H1 (cell line): ENCODE measurements at regions not wholly inside any gene's neighbourhood (a gene's known extent, or its start where the extent isn't known, plus 50 kb on each side); places are given as distances from the start of the nearest gene placed in this dataset.

Source experiments
- CTCF ChIP-seq, 3 experiments: IDR thresholded peaks; 1 replicate in 2 of 3; 2 replicates in 1 of 3; pipeline versions ENCODE4 v1.5.1 to v1.6.1; 2011; ENCODE audit warnings: low read length in 3 of 3, mild to moderate bottlenecking in 3 of 3, inconsistent platforms in 2 of 3, low read depth in 1 of 3, moderate library complexity in 1 of 3; ENCODE audit not compliant: insufficient read depth in 1 of 3; ENCODE audit errors: control extremely low read depth in 1 of 3
- E2F6 ChIP-seq: IDR thresholded peaks from 2 replicates; pipeline ENCODE4 v1.6.1; 2012; ENCODE audit warnings: inconsistent platforms
- POLR2A ChIP-seq, 2 experiments: IDR thresholded peaks; 1 replicate in 1 of 2; 2 replicates in 1 of 2; pipeline ENCODE4 v1.6.1; 2011; ENCODE audit warnings: low read depth in 2 of 2, low read length in 2 of 2, mild to moderate bottlenecking in 2 of 2; ENCODE audit errors: control extremely low read depth in 1 of 2
- POLR2AphosphoS5 ChIP-seq: IDR thresholded peaks from 2 replicates; pipeline ENCODE4 v1.6.1; 2011; ENCODE audit warnings: low read depth, low read length
- POU5F1 ChIP-seq: IDR thresholded peaks from 2 replicates; pipeline ENCODE4 v1.6.1; 2011; ENCODE audit warnings: low read depth, mild to moderate bottlenecking, low read length, moderate library complexity
- RXRA ChIP-seq: IDR thresholded peaks from 2 replicates; pipeline ENCODE4 v1.6.1; 2011; ENCODE audit warnings: low read depth, mild to moderate bottlenecking, low read length, moderate library complexity; ENCODE audit not compliant: insufficient read depth
- TAF7 ChIP-seq: optimal IDR thresholded peaks from 2 replicates; pipeline ENCODE3; 2011; ENCODE audit warnings: low read depth, mild to moderate bottlenecking, inconsistent platforms, low read length, moderate library complexity, borderline replicate concordance
- YY1 ChIP-seq: IDR thresholded peaks from 2 replicates; pipeline ENCODE4 v1.6.1; 2011; ENCODE audit warnings: low read depth, mild to moderate bottlenecking, low read length
- TF ChIP-seq, protein P1 (sequence below): IDR thresholded peaks from 2 replicates; pipeline ENCODE4 v1.6.1; 2011; ENCODE audit warnings: low read depth, mild to moderate bottlenecking, low read length; ENCODE audit not compliant: insufficient read depth
- TF ChIP-seq, protein P2 (sequence below): IDR thresholded peaks from 2 replicates; pipeline ENCODE4 v1.6.1; 2011; ENCODE audit warnings: low read length, improper control_type of control experiment

DNA sequence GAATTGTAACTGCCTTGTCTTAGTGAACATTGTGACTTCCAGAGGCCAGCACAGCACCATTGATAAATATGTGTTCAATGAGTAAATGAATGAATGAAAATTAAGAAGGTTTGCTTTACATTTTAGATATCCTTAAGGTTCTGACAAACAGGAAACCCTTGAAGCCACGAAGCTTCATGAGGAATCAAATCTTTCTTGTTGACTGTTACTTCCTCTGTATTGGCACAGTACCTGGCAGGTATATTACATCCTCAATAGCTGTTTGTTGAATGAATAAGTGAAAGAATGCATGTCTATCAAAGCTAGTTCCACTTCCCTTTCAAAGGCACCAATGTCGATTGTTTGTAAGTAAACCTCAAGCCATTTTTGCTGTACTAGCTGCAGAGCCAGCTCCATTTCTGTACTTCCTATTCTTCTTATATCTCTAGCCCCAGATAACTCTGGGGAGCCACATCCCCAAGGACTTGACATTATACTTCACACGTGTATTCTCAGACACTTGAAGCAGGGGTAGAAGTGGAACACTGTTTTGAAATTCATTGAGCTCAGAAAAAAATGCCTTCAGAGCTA lies 140.3 kb upstream of the RAG2 start (continued):
- TF ChIP-seq CTCF (IDR thresholded peaks at IDR 0.05; ENCODE audit: control extremely low read depth in 1 of 3, insufficient read depth in 1 of 3, low read depth in 1 of 3, low read length in 3 of 3) (no peak), YY1 (no peak), E2F6 (no peak), POLR2A (IDR thresholded peaks at IDR 0.05; ENCODE audit: control extremely low read depth in 1 of 2, low read depth in 2 of 2, low read length in 2 of 2) (no peak), POLR2AphosphoS5 (no peak), TAF7 (no peak), RXRA (no peak), POU5F1 (no peak)
- TF ChIP-seq, protein P1, sequence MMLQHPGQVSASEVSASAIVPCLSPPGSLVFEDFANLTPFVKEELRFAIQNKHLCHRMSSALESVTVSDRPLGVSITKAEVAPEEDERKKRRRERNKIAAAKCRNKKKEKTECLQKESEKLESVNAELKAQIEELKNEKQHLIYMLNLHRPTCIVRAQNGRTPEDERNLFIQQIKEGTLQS = no peak
- TF ChIP-seq, protein P2, sequence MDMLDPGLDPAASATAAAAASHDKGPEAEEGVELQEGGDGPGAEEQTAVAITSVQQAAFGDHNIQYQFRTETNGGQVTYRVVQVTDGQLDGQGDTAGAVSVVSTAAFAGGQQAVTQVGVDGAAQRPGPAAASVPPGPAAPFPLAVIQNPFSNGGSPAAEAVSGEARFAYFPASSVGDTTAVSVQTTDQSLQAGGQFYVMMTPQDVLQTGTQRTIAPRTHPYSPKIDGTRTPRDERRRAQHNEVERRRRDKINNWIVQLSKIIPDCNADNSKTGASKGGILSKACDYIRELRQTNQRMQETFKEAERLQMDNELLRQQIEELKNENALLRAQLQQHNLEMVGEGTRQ = no peak
